HFF-Myc (cell line): ENCODE measurements at regions not wholly inside any gene's neighbourhood (a gene's known extent, or its start where the extent isn't known, plus 50 kb on each side); places are given as distances from the start of the nearest gene placed in this dataset.
"Not testable (repeated sequence)": the region's sequence is repeated elsewhere in the genome, so short reads cannot be mapped to it uniquely, and the experiment has no call there.

ENCODE experiments used
- DNase-seq: peaks from one replicate; pipeline ENCODE4 v3.0.0-alpha.2; 2011; ENCODE audit warnings: low read depth; ENCODE audit errors: extremely low read depth
- H3K4me3 ChIP-seq: replicated peaks from 2 replicates; pipeline ENCODE4 v1.5.1; 2011; ENCODE audit warnings: low read depth, mild to moderate bottlenecking, control low read depth, low read length
- TF ChIP-seq, protein P1 (sequence below): IDR thresholded peaks from 2 replicates; pipeline ENCODE4 v1.5.1; 2012; ENCODE audit warnings: mild to moderate bottlenecking, low read depth, low read length, control low read depth; ENCODE audit errors: missing control alignments

DNA sequence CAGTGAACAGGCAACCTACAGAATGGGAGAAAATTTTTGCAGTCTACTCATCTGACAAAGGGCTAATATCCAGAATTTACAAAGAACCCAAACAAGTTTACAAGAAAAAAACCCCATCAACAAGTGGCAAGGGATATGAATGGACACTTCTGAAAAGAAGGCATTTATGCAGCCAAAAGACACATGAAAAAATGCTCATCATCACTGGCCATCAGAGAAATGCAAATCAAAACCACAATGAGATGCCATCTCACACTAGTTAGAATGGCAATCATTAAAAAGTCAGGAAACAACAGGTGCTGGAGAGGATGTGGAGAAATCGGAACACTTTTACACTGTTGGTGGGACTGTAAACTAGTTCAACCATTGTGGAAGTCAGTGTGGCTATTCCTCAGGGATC lies 80.3 kb downstream of the ZNF474 start:
- H3K4me3 ChIP-seq, DNase-seq: not testable (repeated sequence)

DNA sequence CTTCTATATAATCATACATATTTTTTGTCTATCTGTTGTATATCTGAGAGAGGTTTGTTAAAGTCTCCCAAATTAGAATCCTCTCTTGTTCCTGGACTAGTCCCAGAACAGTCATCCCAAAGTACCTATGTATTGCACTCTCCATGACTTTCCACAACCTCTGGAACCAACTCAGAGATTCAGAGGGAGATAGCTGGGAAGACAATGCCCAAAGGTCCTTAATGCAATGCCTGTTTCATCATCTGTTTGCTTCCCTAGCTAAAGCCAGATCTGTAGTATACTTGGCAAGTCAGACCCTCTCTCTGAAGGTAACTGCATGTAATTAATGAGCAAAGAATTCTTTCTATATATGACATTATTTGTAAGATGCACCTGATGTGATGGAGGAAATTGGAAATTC lies 89.4 kb downstream of the ZNF474 start:
- TF ChIP-seq, protein P1, sequence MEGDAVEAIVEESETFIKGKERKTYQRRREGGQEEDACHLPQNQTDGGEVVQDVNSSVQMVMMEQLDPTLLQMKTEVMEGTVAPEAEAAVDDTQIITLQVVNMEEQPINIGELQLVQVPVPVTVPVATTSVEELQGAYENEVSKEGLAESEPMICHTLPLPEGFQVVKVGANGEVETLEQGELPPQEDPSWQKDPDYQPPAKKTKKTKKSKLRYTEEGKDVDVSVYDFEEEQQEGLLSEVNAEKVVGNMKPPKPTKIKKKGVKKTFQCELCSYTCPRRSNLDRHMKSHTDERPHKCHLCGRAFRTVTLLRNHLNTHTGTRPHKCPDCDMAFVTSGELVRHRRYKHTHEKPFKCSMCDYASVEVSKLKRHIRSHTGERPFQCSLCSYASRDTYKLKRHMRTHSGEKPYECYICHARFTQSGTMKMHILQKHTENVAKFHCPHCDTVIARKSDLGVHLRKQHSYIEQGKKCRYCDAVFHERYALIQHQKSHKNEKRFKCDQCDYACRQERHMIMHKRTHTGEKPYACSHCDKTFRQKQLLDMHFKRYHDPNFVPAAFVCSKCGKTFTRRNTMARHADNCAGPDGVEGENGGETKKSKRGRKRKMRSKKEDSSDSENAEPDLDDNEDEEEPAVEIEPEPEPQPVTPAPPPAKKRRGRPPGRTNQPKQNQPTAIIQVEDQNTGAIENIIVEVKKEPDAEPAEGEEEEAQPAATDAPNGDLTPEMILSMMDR = no peak
- no peak for DNase-seq
- no peak overlapping the region for H3K4me3 ChIP-seq

DNA sequence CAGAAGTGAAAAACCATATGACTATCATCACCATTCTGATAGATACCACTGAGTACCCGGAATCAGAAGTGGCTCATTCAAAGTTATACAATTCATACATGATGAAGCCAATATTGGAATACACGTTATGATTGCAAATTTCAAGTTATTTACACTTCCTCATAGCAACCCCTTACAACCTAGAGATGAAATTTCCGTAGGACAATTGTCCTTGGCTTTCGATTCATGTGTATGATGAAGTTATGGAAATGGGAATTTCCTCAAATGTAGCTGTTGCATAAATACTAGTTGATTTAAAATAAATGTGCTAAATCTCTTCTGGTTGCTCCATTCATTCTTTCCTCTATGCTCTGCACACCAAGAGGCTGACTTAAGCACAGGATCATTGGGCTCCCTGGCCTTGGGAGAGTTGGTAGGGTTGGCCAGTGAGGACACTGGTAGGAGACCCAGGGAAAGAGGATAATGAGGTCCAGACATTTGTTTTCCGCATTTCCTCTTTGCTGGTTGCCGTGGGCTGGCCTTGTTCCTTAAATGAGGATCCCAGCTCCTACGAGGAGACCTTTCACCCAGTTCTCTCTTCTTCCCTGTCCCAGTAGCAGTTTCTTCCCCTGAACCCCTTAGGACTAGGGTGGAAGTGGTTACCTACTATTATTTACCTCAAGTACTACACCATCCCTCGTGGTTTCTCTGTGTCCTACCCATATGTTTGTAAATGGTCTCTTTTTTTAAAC lies 90.3 kb downstream of the ZNF474 start:
- no peak for DNase-seq
- TF ChIP-seq, protein P1 = no peak
- no peak overlapping the region for H3K4me3 ChIP-seq

DNA sequence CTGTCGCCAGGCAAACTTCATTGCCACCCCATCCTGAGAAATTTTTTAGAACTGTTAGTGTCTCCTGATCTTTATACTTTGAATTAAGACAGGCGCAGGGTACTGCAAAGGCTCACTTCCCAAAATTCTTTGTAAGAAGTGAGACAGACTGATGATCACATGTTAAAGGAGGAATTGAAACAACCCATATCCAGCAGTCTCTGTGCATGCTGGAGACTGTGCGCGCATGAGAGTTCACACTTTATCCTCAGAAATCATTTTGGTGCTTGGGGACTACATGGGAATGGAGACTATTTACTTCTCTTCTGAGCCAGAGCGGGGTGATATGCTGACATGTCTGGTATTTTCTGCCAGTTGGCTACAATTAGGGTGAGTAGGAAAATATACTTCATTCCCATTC lies 91.2 kb downstream of the ZNF474 start:
- TF ChIP-seq, protein P1 = no peak
- no peak for DNase-seq
- H3K4me3 ChIP-seq = no peak overlapping the region

DNA sequence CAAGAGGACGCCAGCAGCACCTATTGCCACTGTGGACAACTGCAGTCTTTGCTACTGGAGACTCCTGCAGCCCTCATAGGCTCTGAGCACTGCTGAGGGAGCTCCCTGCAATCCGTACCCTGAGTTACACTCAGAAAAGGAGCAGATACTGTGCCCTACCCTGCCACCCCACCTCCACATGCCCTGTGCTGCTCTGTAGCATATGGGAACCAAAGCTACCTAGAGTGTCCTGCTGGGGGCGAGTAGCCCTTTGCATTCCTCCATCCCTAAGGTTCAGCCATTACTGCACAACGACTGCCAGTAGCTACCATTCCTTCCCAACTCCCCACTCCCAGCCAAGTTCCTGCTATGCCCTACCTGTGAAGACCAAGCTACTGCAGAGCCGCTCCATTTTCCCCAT lies 90.2 kb upstream of the SNCAIP start:
- no peak overlapping the region for H3K4me3 ChIP-seq
- no peak for DNase-seq
- TF ChIP-seq, protein P1 = no peak

DNA sequence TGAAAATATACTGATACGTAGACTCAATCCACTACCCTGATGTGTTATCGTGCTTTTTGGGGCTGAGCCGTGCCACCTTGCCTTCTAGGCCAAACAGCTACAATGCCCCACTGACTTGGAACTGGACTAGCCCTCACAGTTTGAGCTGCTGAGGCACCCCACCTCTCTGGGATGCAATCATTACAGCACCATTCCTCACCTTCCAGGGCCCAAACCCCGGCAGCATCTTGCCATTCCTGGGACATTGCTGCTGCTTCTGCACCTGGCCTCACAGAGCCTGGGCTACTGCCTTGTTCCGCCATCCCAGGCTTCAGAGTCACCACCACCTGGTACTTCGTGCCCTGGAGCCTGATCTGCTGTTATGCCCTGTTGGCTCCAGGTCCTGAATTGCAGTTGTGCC lies 89.5 kb upstream of the SNCAIP start:
- TF ChIP-seq, protein P1 = no peak
- no peak overlapping the region for H3K4me3 ChIP-seq
- no peak for DNase-seq

DNA sequence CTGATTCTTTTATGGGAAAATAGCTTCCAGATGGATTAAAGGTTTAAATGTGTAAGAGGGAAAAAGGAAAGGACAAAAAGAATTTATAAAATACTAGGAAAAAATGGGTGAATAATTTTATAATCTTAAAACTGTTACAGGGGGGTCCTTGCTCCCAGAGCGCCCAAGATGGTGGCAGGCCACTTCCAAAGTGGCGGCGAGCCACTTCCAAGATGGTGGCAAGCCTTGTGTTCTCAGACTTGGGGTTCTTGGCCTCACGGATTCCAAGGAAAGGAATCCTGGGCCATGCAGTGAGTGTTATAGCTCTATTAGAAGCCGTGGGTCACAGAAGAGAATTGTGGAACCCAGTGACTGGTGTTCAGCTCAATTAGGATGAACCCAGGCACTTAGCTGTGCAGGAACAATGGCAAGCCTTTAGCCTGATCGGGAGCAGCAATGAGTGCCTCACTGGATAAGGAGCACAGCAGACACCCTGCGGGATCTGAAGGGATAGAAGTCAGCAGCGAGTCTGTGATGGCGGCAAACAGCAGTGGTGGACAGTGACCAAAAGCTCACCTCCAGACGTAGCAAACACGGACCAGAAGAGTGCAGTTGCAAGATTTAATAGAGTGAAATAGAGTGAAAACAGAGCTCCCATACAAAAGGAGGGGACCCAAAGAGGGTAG lies 83.2 kb upstream of the SNCAIP start:
- no peak overlapping the region for H3K4me3 ChIP-seq
- no peak for DNase-seq
- TF ChIP-seq, protein P1 = no peak
